ENCODE measurements at regions not wholly inside any gene's neighbourhood (a gene's known extent, or its start where the extent isn't known, plus 50 kb on each side); places are given as distances from the start of the nearest gene placed in this dataset.

- DNase-seq (ENCODE audit: low spot score): no peak
These were observed 135.5 kb downstream of the TMEM26 start for GRCh38 chr10:61317706-61318105.

DNA sequence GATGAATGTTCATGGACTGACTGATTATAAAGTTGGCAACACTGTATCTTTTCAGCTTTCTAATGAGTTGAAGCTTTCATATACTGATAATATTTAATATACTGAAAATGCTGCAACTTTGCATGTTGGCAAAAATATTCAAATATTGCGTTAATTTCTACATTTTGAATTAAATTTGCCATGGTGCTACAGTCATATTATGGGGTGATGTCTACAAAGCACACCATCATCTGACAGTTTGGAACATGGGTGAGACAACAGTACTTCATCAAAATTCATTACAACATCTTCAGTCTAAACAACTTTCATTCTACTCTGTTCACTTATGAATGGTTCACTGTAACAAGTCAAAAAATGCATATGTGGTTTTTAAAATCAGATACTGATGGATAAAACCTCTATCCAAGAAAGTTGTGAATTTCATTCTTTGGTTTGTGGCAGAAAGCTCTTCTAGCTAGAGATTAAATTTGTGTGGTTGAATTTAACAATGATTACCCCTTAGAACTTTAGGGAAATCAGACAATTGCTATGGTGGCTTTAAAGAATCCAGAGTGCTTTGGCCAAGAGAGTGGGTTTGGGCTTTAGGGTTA lies 136.4 kb downstream of the TMEM26 start:
- no peak for DNase-seq (ENCODE audit: low spot score)

GRCh38 chr10:61314273-61314672 lies 138.9 kb downstream of the TMEM26 start:
- DNase-seq (ENCODE audit: low spot score): no peak

DNA sequence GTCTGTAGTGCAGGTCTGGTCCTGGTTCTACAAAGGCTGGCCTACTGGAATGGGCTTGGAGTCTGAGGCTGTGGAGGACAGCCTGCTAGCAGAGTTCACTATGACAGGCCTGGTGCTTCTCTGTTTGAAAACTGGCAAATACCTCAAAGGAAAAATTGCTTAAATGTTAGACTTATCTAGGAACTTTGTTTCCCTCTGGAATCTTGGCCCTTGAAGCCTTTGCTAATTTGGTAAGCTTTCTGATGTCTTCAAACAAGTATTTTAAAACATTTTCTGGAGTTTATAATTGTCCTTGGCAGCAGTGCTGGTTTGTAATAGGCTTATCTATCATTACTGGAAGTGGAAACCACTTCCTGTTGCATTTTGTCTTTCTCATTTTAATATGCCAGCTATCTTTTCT lies 139.7 kb downstream of the TMEM26 start:
- peak; percentile 24 for DNase-seq (ENCODE audit: low spot score)

GRCh38 chr10:61304746-61305145 lies 148.4 kb downstream of the TMEM26 start:
- peak; percentile 25 for DNase-seq (ENCODE audit: low spot score)

- peak; percentile 24 for DNase-seq (ENCODE audit: low spot score)
These were observed 151.1 kb downstream of the TMEM26 start for GRCh38 chr10:61302124-61302523.

DNA sequence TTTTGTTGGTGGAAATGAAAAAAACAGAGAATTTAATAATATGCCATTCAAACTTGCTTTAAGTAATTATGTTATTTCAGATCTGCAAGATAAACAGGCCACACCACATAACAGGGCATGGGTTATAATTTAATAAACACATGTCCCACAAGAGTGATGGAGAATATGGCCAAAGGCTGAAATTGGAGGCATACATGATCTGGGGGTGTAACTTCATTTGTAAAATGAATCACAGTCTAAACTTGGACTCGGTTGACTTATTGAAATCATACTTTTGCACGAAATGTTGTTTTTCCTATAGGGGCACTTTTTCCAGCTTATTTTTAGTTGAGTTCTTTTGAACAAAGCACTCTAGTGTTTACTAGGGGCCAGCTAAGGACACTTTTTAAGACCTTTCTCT lies 151.6 kb downstream of the TMEM26 start:
- peak; percentile 5 for DNase-seq (ENCODE audit: low spot score)

DNA sequence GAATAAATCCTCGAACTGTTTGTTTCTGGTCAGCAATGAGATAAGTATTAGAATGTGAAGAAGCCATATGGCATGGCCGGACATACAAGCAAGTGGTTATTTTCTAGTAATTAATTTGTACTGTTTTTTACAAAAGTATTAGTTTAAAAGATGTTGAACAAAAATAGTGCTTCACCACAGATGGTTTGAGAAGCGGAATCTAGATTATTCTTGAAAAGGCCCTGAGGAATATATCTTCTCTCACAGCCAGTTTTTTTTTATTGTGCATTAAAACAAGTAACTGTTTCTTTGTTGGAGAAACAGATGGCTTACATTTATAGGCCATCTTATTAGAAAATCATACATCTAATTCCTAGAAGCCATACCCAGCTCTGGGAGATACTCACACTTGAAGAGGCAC lies 153.3 kb downstream of the TMEM26 start:
- no peak for DNase-seq (ENCODE audit: low spot score)

- DNase-seq (ENCODE audit: low spot score): no peak
These were observed 154.0 kb downstream of the TMEM26 start for GRCh38 chr10:61299156-61299555.

DNA sequence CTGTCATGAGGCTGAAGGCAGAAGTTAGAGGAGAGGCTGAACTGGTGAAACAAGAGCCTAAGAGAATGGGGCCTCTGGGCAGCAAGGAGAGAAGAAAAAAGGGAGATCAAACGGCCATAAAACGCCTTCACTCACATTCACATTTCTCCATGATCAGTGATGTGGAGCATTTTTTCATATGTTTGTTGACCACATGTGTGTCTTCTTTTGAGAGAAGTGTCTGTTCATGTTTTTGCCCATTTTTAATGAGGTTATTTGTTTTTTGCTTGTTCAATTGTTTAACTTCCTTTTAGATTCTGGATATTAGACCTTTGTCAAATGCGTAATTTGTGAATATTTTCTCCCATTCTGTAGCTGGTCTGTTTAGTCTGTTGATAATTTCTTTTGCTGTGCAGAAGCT lies 155.0 kb downstream of the TMEM26 start:
- DNase-seq (ENCODE audit: low spot score): no peak

- no peak for DNase-seq (ENCODE audit: low spot score)
These were observed 157.0 kb downstream of the TMEM26 start for GRCh38 chr10:61296161-61296560.

DNA sequence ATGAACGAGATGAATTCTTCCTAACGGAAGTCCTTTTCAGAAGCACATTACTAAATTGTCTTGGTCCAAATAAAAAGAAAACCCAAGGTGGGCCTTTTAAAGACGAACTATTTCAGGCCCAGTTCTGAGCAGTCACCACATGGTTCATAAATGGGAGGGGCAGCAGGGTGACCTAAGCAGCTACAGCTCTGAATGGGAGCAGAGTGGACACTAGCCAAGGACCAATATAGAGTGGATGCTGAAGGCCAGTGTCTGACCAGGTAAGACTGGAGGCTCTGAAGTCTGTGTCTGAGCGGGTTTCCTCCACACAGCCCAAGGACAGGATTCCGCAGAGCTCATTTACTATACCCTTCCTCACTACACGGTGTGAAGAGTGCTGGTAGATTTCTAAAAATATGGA lies 159.1 kb downstream of the TMEM26 start:
- no peak for DNase-seq (ENCODE audit: low spot score)

DNA sequence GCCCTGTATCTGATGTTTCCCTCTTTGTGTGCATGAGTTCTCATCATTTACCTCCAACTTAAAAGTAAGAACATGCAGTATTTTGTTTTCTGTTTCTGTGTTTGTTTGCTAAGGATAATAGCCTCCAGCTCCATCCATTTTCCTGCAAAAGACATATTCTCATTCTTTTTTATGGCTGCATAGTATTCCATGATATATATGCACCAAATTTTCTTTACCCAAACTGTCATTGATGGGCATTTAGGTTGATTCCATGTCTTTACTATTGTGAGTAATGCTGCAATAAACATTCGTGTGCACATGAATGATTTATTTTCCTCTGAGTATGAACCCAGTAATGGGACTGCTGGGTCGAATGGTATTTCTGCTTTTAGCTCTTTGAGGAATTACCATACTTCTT lies 163.4 kb downstream of the TMEM26 start:
- no peak for DNase-seq (ENCODE audit: low spot score)

DNA sequence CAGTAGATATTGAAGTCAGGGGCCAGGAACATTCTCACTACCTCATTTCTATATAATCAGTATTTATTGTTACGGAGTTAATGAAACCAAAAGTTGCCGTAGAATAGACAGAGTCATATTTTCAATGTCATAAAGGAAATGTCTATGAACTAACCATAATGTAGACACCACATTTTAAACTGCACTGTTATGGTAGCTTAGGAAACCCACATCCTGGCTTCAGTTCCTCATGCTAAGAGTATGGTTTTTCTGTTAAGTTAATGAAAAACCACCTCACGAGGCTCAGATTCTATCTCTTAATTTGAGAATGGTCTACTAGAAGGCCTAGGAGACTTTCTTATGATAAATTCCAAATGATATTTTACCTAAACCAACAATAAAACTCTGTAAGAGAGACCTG lies 166.5 kb downstream of the TMEM26 start:
- no peak for DNase-seq (ENCODE audit: low spot score)

DNA sequence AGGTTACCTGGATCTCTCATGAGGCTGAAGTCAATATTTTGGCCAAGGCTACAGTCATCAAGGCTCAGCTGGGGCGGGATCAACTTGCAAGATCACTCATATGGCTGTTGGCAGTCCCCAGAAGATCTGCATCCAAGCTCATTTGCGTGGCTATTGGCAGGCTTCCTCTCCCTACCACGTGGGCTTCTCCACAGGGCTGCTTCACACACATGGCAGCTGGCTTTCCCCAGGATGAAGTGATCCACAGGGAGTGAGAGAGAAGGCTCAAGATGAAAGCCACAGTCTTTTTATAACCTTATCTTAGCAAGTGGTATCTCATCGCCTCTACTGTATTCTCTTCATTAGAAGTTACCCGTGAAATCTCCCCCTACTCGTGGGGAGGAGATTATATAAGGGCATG lies 167.4 kb downstream of the TMEM26 start:
- no peak for DNase-seq (ENCODE audit: low spot score)

DNA sequence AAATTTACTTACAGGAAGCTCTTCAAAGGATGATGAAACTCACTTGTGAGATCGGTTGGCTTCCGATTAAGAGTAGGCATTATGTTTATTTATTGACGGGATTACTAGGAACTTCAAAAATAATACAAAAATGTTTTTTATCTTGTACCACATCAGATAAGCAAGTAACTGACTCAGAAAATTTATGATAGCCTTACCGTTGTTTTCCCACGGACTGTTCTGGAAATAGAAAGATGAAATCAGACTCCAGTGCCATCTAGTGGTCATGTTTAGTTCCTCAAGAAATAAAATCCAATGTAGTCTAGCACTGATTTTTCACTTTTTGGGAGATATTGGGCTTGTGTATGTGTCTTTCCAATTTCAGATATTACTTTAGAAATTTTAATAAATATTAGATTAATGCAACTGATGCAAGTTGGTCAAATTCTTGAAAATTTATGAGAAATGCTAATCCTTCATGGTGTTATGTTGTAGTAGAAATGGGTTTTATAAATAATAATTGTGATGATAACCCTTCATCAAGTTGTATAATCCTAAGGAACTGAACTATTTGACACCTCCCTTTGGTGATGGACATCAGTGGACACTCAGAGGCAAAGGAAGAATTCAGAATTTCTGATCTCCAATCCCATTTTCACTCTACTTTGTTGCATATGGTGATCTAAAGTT lies 168.8 kb downstream of the TMEM26 start:
- DNase-seq (ENCODE audit: low spot score): peak; percentile 57

DNA sequence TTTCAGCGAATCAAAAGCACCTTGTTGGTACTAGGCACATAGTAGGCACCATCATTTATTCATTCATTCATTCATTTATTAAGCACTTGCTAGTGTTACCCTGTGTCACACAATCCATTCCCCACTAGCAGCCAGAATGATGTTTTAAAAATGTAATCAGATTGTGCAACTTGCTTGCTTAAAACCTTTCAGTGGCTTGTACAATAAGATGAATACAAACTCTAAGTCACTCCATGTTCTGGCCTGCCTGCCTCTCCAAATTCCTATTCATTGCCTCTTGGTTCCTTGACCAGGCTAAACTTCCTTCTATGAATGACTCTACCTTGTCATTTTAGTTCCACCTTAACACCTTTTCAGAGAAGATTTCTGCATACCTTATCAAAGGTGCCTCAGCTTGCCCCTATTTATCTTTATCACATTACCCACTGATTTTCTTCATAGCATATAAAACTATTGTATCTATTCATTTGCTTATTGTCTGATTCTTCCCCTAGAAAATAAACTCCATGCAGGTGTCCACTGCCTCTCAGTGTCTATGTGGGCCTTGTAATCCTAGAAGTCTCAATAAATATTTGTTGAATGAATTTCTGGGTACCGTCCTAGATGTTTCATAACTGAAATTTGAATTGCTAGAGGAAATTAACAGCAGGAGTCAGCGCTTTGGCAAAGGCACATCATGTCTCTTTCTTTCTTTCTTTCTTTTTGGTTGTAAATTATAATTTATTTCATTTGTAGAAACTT lies 169.5 kb downstream of the TMEM26 start:
- no peak for DNase-seq (ENCODE audit: low spot score)

- no peak for DNase-seq (ENCODE audit: low spot score)
These were observed 170.1 kb downstream of the TMEM26 start for GRCh38 chr10:61283066-61283465.

GRCh38 chr10:61280303-61280702 lies 172.9 kb downstream of the TMEM26 start:
- peak; percentile 22 for DNase-seq (ENCODE audit: low spot score)

- no peak for DNase-seq (ENCODE audit: low spot score)
These were observed 173.8 kb downstream of the TMEM26 start for GRCh38 chr10:61279400-61279799.

- no peak for DNase-seq (ENCODE audit: low spot score)
These were observed 174.6 kb downstream of the TMEM26 start for GRCh38 chr10:61278556-61278955.

DNA sequence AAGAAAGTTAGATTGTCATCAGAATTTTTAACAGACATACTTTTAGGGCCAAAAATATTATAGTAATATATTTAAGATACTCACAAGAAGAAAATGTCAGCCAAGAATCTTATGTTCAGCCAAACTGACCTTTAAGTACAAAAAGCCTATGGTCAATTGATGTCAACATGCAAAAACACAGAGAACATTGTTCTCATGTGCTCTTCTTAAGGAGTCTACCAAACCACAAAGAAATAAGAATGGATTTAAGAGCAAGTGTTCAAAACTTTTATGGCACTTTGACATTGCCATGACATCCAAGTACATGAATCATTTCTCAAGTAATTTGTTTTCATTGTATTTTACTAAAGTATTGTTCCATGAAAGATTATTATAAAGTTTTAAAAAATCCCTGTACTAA lies 180.4 kb downstream of the TMEM26 start:
- no peak for DNase-seq (ENCODE audit: low spot score)

GRCh38 chr10:61271127-61271780 lies 181.9 kb downstream of the TMEM26 start:
- peak; percentile 70 for DNase-seq (ENCODE audit: low spot score)

All from GM03348 (cell line).